ENCODE measurements at regions not wholly inside any gene's neighbourhood (a gene's known extent, or its start where the extent isn't known, plus 50 kb on each side); places are given as distances from the start of the nearest gene placed in this dataset.
"Not testable (repeated sequence)": the region's sequence is repeated elsewhere in the genome, so short reads cannot be mapped to it uniquely, and the experiment has no call there.

DNA sequence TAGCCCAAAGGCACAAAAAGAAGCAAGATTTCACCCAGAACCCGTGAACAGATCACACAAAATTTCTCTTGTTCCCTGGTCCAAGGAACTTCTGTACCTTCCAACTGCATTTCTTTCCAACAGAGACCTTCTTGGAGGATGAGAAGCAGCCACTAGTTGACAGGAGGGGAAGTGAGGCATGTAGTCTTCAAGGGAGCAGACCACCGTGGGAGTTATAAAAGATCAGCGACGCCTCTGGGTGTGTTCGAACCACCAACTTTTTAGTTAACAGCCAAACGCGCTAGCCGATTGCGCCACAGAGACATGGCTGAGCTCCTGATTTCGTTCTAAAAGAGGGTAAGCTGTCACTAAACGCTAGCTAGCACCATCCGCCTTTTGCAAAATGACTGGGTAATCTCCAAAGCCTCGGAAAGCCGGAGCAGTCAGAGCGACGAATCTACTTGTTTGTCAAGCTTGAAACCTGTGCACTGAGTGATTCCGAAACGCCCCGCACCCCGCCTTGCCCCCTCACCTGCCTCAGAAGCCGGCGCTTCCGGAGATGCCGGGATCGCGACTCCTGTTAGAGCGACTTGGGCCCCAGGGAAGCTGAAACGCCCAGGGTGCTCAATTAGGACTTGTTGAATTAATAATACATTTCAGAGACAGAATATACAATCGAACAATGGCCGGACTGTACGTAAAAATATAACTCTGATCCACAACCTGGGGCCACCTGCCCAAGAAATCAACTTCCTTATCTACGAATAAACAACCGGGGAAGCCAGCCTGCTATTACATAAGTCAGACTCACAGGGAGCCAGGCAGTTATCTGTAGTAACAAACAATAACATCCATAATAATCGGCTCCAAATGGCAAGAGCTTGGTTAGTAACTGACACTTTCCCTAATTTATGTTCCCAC lies 140.1 kb downstream of the FAM72C start:
- not testable (repeated sequence) for TF ChIP-seq EZH2phosphoT487 (IDR thresholded peaks at IDR 0.05; ENCODE audit: borderline replicate concordance)
- TF ChIP-seq, protein P1, sequence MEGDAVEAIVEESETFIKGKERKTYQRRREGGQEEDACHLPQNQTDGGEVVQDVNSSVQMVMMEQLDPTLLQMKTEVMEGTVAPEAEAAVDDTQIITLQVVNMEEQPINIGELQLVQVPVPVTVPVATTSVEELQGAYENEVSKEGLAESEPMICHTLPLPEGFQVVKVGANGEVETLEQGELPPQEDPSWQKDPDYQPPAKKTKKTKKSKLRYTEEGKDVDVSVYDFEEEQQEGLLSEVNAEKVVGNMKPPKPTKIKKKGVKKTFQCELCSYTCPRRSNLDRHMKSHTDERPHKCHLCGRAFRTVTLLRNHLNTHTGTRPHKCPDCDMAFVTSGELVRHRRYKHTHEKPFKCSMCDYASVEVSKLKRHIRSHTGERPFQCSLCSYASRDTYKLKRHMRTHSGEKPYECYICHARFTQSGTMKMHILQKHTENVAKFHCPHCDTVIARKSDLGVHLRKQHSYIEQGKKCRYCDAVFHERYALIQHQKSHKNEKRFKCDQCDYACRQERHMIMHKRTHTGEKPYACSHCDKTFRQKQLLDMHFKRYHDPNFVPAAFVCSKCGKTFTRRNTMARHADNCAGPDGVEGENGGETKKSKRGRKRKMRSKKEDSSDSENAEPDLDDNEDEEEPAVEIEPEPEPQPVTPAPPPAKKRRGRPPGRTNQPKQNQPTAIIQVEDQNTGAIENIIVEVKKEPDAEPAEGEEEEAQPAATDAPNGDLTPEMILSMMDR (conservative IDR thresholded peaks at IDR 0.05; ENCODE audit: low read length) = not testable (repeated sequence)

Measured in Loucy (cell line).